HUES48 (cell line): ENCODE measurements at regions not wholly inside any gene's neighbourhood (a gene's known extent, or its start where the extent isn't known, plus 50 kb on each side); places are given as distances from the start of the nearest gene placed in this dataset.

Experiments used
- H3K27ac ChIP-seq: one replicate; pipeline ENCODE4 v1.7.0; 2013; ENCODE audit warnings: low read depth, low read length, inconsistent platforms
- H3K27me3 ChIP-seq: 2 replicates; pipeline ENCODE4 v1.6.1; 2013; ENCODE audit warnings: mild to moderate bottlenecking, low read length; ENCODE audit not compliant: control insufficient read depth, insufficient read depth
- H3K36me3 ChIP-seq: 2 replicates; pipeline ENCODE4 v1.6.1; 2013; ENCODE audit warnings: low read length; ENCODE audit not compliant: control insufficient read depth, insufficient read depth
- H3K4me1 ChIP-seq: 2 replicates; pipeline ENCODE4 v1.6.1; 2013; ENCODE audit warnings: mild to moderate bottlenecking, low read length; ENCODE audit not compliant: control insufficient read depth, insufficient read depth
- H3K4me3 ChIP-seq: 2 replicates; pipeline ENCODE4 v1.5.1; 2013; ENCODE audit warnings: mild to moderate bottlenecking, low read depth, low read length
- H3K9ac ChIP-seq: 2 replicates; pipeline ENCODE4 v1.6.1; 2013; ENCODE audit warnings: mild to moderate bottlenecking, low read depth, low read length, moderate library complexity
- H3K9me3 ChIP-seq: 2 replicates; pipeline ENCODE4 v1.6.1; 2013; ENCODE audit warnings: low read length; ENCODE audit not compliant: control insufficient read depth, insufficient read depth

DNA sequence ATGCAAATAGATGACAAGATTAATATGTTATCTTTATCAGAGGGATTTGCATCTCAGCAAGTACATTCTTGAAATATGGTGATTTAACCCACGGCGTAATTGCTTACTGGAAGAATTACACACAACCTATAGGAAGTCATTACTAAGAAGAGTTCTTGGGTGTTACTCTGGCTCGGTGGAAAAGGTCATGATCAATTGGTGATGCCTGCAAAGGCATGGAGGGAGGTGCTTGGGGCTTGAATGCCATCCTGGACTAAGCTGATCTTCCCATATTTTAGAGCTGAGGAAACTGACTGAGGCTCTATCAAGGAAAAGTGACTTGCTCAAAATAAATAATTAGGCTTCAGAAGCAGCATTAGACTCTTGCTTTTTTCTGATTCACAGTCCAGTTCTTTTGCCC is 137.5 kb upstream of the JUN start:
- Histone ChIP-seq H3K9me3 (no peaks in the 10 kb centered on the region), H3K4me3 (no peak overlapping the region), H3K36me3 (no peaks in the 10 kb centered on the region), H3K27ac (no peak overlapping the region), H3K27me3 (no peaks in the 10 kb centered on the region), H3K4me1 (no peaks in the 10 kb centered on the region), H3K9ac (no peak overlapping the region)

DNA sequence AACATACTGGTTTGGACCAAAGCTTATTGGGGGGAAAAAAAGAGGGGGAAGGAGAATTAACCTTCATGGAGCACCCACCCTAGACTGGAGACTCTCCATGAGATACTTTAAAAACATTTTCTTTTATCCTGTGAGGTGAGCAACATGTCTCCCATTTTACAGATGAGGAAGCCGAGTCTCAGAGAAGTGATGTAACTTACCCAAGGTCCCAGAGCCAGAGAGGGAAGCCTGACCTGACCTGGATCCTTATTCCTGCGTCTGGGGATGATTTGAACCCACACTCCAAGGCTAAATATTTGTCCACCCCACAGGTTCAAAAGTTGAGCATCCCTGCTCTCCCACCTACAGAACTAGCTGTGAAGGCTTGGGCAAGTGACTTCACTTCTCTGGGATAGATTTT is 137.9 kb upstream of the JUN start:
- Histone ChIP-seq H3K4me1 (no peaks in the 10 kb centered on the region), H3K27ac (no peak overlapping the region), H3K9ac (no peak overlapping the region), H3K9me3 (no peaks in the 10 kb centered on the region), H3K27me3 (no peaks in the 10 kb centered on the region), H3K36me3 (no peaks in the 10 kb centered on the region), H3K4me3 (no peak overlapping the region)

DNA sequence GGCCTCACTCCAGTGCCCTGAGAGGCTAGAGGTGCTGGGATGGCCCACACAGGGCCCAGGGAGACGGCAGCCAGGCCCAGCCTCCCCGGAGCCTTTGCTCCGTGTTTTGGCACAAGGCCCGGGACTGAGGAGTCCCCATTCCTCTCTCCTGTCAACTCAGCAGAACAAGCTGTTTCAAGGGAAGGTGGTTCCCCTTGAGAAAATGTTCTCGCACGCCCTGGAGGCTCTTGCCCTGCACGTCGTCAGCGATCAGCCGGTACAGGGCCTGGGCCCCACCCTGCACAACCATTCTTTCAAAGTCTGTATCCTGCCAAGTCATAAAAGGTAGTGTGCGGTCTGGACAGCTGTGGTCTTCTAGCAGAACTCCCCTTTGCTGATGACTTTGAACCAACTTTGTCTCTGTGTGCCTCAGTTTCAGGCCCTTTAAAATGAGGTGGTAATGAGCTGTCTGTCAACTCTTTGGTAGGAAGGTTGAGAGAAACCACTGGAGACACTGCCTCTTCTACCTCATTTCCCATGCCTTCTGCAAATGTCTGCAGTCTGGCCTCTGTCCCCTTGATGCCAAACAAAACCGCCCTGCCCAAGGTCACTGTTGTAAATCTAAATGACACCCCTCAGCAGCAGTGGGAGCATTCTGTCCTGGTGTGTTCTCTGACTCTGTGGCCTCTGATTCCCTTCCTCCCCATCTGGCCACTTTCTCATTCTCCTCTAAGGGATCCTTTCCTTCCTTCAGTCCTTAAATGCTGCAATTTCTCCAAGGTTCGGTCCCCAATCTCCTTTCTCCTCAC is 138.6 kb upstream of the JUN start:
- H3K27me3 ChIP-seq = no peaks in the 10 kb centered on the region
- H3K4me3 ChIP-seq = no peak overlapping the region
- H3K9ac ChIP-seq = no peak overlapping the region
- H3K9me3 ChIP-seq = no peaks in the 10 kb centered on the region
- H3K27ac ChIP-seq = no peak overlapping the region
- no peaks in the 10 kb centered on the region for H3K4me1 ChIP-seq
- no peaks in the 10 kb centered on the region for H3K36me3 ChIP-seq

DNA sequence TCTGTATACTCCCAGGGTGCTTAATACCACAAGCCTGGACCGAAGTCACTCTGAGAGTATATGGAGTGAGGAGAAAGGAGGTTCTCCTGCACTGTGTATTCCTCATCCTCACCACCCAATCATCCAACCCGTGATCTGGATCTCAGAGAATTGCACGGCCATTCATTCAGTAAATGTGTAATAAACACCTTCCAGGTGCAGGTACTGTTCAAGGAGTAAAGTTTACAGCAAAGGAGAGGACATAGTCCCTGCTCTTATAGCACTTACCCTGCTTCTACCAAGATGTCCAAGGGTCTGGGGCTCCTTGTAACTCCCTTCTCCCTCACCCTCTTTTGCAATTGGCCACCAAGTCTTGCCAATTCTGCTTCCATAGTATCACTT is 139.2 kb upstream of the JUN start:
- Histone ChIP-seq H3K27ac (no peak overlapping the region), H3K36me3 (no peaks in the 10 kb centered on the region), H3K4me3 (no peak overlapping the region), H3K4me1 (no peaks in the 10 kb centered on the region), H3K27me3 (no peaks in the 10 kb centered on the region), H3K9me3 (no peaks in the 10 kb centered on the region), H3K9ac (no peak overlapping the region)

DNA sequence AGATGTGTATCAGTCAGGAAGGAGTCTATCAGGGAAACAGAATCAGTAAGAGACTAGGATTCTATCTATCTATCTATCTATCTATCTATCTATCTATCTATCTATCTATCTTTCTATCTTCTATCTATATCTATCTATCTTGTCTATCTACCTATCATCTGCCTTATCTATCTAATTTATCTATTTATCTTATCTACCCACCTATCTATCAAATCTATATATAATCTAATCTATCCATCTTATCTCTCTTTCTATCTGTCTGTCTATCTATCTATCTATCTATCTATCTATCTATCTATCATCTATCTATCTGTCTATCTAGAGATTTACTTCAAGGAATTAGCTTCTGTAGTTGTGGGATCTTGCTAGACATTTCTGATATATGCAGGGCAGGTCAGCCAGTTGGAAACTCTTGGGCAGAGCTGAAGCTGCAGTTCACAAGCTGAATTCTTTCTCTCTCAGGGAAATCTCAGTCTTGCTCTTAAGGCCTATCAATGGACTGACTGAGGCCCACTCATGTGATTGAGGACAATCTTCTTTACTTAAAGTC is 140.2 kb upstream of the JUN start:
- Histone ChIP-seq H3K9me3 (no peaks in the 10 kb centered on the region), H3K4me3 (no peak overlapping the region), H3K27ac (no peak overlapping the region), H3K36me3 (no peaks in the 10 kb centered on the region), H3K27me3 (no peaks in the 10 kb centered on the region), H3K4me1 (no peaks in the 10 kb centered on the region), H3K9ac (no peak overlapping the region)

DNA sequence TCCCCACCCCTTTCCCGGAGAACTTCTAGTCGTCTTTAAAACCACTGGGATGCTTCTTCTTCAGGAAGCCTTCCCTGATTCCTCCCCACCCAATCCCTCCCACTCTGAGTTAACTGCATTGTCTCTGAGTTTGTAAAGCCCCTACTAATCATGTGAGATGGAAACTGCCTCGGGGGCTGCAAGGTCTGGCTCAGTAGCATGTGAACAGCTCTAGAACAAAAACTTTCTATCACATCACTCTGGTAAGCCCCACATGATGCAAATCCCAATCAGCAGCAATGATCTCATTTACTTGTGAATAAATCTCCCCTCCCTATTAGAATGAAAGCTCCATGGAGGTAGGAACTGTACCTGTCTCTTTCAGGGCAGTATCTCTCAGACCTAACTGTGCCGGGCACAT is 141.0 kb upstream of the JUN start:
- no peaks in the 10 kb centered on the region for H3K27me3 ChIP-seq
- no peak overlapping the region for H3K9ac ChIP-seq
- no peaks in the 10 kb centered on the region for H3K4me1 ChIP-seq
- no peak overlapping the region for H3K4me3 ChIP-seq
- H3K9me3 ChIP-seq = no peaks in the 10 kb centered on the region
- H3K36me3 ChIP-seq = no peaks in the 10 kb centered on the region
- no peak overlapping the region for H3K27ac ChIP-seq

DNA sequence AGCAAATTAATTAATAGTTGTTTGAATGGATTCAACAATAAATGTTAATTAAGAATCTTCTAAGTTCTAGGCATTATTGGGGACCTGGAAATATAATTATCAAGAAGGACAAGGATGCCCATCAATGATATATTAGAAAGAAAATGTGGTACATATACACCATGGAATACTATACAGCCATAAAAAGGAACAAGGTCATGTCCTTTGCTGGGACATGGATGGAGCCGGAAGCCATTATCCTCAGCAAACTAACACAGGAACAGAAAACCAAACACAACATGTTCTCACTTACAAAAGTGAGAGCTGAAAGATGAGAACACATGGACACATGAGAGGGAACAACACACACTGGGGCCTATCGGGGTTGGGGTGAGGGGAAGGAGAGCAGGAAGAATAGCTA is 141.4 kb upstream of the JUN start:
- Histone ChIP-seq H3K4me3 (no peak overlapping the region), H3K27me3 (no peaks in the 10 kb centered on the region), H3K27ac (no peak overlapping the region), H3K4me1 (no peaks in the 10 kb centered on the region), H3K9ac (no peak overlapping the region), H3K9me3 (no peaks in the 10 kb centered on the region), H3K36me3 (no peaks in the 10 kb centered on the region)

DNA sequence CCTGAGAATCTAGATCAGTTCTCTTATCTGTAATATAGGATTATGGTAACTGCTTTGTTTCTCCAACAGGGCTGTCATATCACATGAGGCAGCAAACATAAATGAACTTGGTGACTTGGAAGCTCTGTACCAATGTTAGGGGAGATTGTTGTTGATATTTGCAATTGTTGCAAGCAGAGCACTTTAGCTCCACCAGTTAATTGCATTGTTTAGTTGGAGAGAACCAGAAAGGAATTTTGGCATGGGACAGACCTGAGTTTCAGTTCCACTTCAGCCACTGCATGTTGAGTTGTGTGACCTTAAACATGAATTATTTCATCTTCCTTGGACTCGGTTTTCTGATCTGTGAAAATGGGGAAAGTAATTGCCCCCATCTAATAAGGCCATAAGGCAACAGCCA is 142.3 kb upstream of the JUN start:
- Histone ChIP-seq H3K4me3 (no peak overlapping the region), H3K27me3 (no peaks in the 10 kb centered on the region), H3K4me1 (no peaks in the 10 kb centered on the region), H3K9me3 (no peaks in the 10 kb centered on the region), H3K9ac (no peak overlapping the region), H3K27ac (no peak overlapping the region), H3K36me3 (no peaks in the 10 kb centered on the region)

DNA sequence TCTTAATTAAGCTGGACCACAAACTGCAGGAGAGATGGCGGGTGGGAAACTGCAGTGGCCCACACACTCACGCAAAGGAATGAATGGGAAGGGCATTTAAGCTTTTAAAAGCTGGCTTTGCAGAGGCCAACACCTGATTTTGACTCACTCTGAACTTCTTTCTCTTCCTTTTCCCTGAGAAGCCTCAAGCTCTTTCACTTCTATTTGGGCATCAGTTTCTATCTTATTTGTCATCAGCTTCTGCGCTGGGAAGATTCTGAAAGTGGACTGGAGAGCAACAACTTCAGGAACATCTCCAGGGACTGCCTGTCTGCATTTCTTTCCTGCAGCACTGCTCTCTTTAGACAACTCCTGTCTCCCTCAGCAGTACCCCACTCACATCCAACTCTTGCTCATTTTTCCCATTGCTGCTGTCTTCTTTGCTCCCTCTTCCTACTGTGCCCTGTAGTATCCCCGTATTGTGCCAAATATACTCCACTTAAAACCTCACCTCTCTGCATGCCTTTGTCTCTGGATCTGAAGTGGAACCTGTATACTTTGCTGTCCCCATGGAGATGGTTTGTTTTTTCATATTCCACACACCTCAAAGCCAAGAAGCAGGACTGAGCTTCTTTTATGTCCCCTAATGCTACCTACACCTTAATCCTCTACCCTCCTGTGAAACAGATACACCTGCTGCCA is 143.3 kb upstream of the JUN start:
- H3K4me1 ChIP-seq = no peaks in the 10 kb centered on the region

DNA sequence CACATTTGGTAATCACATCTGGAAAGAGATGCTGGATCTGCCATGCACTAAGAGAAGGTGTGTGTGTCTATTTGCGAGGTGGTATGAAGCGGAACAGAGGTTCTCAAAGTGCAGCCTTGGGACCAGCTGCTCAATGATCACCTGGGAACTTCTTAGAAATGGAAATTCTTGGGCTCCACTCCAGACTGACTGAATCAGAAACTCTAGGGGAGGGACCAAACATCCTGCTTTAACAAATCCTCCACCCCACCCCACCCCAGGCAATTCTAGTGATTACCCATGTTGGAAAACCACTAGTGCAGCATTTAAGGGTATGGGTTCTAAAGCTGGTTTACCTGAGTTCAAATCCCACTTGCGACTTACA is 143.9 kb upstream of the JUN start:
- no peak overlapping the region for H3K27ac ChIP-seq
- no peaks in the 10 kb centered on the region for H3K4me1 ChIP-seq
- no peaks in the 10 kb centered on the region for H3K9me3 ChIP-seq

More for the DNA sequence above, 143.3 kb upstream of the JUN start:
- Histone ChIP-seq H3K36me3 (no peaks in the 10 kb centered on the region), H3K9ac (no peak overlapping the region), H3K27me3 (no peaks in the 10 kb centered on the region), H3K27ac (no peak overlapping the region), H3K9me3 (no peaks in the 10 kb centered on the region), H3K4me3 (no peak overlapping the region)

DNA sequence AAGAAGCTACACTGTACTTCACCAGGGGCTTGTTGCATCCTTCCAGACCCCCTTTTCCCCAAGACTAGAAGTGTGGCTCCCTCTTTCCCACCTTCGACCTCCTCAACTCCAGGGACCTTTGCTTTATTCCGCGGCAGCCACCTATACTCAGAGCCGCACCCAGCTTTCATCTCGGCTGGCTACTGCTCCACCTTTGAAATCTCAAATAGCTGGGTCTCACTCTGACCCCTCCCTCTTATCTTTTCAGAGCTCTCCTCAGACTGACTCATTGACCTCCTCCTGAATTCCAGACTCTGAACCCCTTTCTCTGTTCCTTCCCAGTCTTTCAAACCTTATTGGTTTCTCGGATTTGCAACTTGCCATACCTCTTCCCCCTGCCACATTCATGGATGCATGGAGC is 144.7 kb upstream of the JUN start:
- Histone ChIP-seq H3K9me3 (no peaks in the 10 kb centered on the region), H3K36me3 (no peaks in the 10 kb centered on the region), H3K9ac (no peak overlapping the region), H3K27ac (no peak overlapping the region), H3K4me3 (no peak overlapping the region), H3K4me1 (no peaks in the 10 kb centered on the region), H3K27me3 (no peaks in the 10 kb centered on the region)

More for the DNA sequence above, 143.9 kb upstream of the JUN start:
- Histone ChIP-seq H3K4me3 (no peak overlapping the region), H3K27me3 (no peaks in the 10 kb centered on the region), H3K9ac (no peak overlapping the region), H3K36me3 (no peaks in the 10 kb centered on the region)
